ENCODE measurements at regions not wholly inside any gene's neighbourhood (a gene's known extent, or its start where the extent isn't known, plus 50 kb on each side); places are given as distances from the start of the nearest gene placed in this dataset.

DNA sequence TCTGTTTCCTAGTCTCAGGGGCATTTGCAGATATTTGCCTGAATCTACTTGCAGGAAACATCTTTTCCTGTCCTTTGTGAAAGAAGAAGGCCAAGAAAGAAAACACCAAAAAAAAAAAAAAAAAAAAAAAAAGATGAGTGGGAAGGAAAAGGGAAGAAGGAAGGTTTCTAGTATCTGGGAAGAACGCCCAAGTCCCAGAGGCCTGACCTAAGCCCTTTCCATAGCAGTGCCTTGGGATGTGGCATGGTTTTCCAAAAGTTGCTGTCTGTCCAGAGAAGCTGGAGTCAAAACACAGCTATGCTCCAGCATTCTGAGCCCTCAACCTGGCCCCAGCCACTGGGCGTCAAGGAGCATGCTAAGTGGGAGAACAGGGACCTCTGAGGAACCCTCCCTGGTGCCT is 123.5 kb downstream of the INHBB start:
- TF ChIP-seq, protein P1, sequence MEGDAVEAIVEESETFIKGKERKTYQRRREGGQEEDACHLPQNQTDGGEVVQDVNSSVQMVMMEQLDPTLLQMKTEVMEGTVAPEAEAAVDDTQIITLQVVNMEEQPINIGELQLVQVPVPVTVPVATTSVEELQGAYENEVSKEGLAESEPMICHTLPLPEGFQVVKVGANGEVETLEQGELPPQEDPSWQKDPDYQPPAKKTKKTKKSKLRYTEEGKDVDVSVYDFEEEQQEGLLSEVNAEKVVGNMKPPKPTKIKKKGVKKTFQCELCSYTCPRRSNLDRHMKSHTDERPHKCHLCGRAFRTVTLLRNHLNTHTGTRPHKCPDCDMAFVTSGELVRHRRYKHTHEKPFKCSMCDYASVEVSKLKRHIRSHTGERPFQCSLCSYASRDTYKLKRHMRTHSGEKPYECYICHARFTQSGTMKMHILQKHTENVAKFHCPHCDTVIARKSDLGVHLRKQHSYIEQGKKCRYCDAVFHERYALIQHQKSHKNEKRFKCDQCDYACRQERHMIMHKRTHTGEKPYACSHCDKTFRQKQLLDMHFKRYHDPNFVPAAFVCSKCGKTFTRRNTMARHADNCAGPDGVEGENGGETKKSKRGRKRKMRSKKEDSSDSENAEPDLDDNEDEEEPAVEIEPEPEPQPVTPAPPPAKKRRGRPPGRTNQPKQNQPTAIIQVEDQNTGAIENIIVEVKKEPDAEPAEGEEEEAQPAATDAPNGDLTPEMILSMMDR (IDR thresholded peaks at IDR 0.05; ENCODE audit: low read depth, low read length, poor library complexity, severe bottlenecking) = no peak
- TF ChIP-seq EZH2phosphoT487 (IDR thresholded peaks at IDR 0.05; ENCODE audit: borderline replicate concordance, low read length) = no peak
